ENCODE measurements at regions not wholly inside any gene's neighbourhood (a gene's known extent, or its start where the extent isn't known, plus 50 kb on each side); places are given as distances from the start of the nearest gene placed in this dataset.

- TF ChIP-seq POLR2A (IDR thresholded peaks at IDR 0.05) (no peak), CTCF (IDR thresholded peaks at IDR 0.05) (peak in 1 of 6 experiments; percentile 7)
Observed at GRCh38 chr5:148734518-148734917, 80.2 kb upstream of the HTR4 start.

Data from esophagus squamous epithelium (tissue), 4 donors.